Heart left ventricle (tissue), 13 donors: ENCODE measurements at regions not wholly inside any gene's neighbourhood (a gene's known extent, or its start where the extent isn't known, plus 50 kb on each side); places are given as distances from the start of the nearest gene placed in this dataset.

Source experiments
- POLR2A ChIP-seq, 2 donors: fragments of 450-650 bp; IDR thresholded peaks; one replicate each; pipeline ENCODE4 v1.6.1; 2017; ENCODE audit warnings: antibody characterized with exemption in 2 of 2, mild to moderate bottlenecking in 2 of 2, moderate library complexity in 2 of 2
- TF ChIP-seq, protein P1 (sequence below), 12 donors: fragments of 200-600 bp; sonication (generic) in 4 of 12; IDR thresholded peaks; one replicate each; pipeline versions ENCODE4 v1.5.0 to v1.8.0; 2018 to 2022; ENCODE audit warnings: antibody characterized with exemption in 12 of 12, mild to moderate bottlenecking in 5 of 12
- donor health status: ischemic (EF 13 %, LVEDD 7.1; RV severe dilation, severe dysfunction).
- donor health status: DM: no; HTN: yes; CAD: no.
- donor health status: DM: no; HTN: no; CAD: no.
- donor health status: ischemic (EF 25% LVEDD 6.9; RV normal size, moderate dysfunction).
- donor health status: ischemic (EF 25% LVEDD 5.7; RV mildly dilated, moderate dysfunction).
- donor health status: ischemic (EF 35%, LVEDD 5.7; RV mildly dilated, moderate dysfunction).
- donor health status: nonischemic (EF 11% LVEDD 7.7; RV severe dilation, severe dysfunction).
- donor health status: DM: yes; HTN: yes; CAD: no.
- donor health status: PGD.
- donor health status: ischemic (EF 29% LVEDD 5.4; RV normal size, mild dysfunction).
- donor health status: nonischemic (EF 23%, LVEDD 6.1; RV moderate dilation, normal function).

- TF ChIP-seq, protein P1, sequence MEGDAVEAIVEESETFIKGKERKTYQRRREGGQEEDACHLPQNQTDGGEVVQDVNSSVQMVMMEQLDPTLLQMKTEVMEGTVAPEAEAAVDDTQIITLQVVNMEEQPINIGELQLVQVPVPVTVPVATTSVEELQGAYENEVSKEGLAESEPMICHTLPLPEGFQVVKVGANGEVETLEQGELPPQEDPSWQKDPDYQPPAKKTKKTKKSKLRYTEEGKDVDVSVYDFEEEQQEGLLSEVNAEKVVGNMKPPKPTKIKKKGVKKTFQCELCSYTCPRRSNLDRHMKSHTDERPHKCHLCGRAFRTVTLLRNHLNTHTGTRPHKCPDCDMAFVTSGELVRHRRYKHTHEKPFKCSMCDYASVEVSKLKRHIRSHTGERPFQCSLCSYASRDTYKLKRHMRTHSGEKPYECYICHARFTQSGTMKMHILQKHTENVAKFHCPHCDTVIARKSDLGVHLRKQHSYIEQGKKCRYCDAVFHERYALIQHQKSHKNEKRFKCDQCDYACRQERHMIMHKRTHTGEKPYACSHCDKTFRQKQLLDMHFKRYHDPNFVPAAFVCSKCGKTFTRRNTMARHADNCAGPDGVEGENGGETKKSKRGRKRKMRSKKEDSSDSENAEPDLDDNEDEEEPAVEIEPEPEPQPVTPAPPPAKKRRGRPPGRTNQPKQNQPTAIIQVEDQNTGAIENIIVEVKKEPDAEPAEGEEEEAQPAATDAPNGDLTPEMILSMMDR (IDR thresholded peaks at IDR 0.05) = no peak
- no peak for TF ChIP-seq POLR2A (IDR thresholded peaks at IDR 0.05)
Measured at GRCh38 chr13:89375839-89376238, 1704.7 kb downstream of the SLITRK5 start.
